CD14-positive monocyte (primary cell): ENCODE measurements at regions not wholly inside any gene's neighbourhood (a gene's known extent, or its start where the extent isn't known, plus 50 kb on each side); places are given as distances from the start of the nearest gene placed in this dataset.

Experiments used
- DNase-seq, 3 donors: peaks; one replicate each; pipeline ENCODE4 v3.0.0-alpha.2; 2011 to 2022
- H2AFZ ChIP-seq: 2 replicates; pipeline ENCODE4 v1.6.0; 2012; ENCODE audit warnings: mild to moderate bottlenecking, low read depth, low read length, inconsistent platforms; ENCODE audit not compliant: insufficient read depth, poor library complexity, severe bottlenecking
- H3K27ac ChIP-seq, 2 donors: 1 replicate in 1 of 2; 2 replicates in 1 of 2; pipeline ENCODE4 v1.5.1; 2012 to 2013; ENCODE audit warnings: low read length in 2 of 2, control low read depth in 1 of 2, inconsistent platforms in 1 of 2, low read depth in 1 of 2, mild to moderate bottlenecking in 1 of 2
- H3K27me3 ChIP-seq, 2 donors: one replicate each; pipeline versions ENCODE4 v1.6.0 to v1.6.1; 2011 to 2013; ENCODE audit warnings: low read length in 2 of 2; ENCODE audit not compliant: control insufficient read depth in 2 of 2, insufficient read depth in 2 of 2
- H3K36me3 ChIP-seq, 2 donors: replicated peaks in 1 of 2; 1 replicate in 1 of 2; 2 replicates in 1 of 2; pipeline versions ENCODE4 v1.5.1 to v1.6.1; 2012 to 2013; ENCODE audit warnings: low read length in 2 of 2, control low read depth in 1 of 2, inconsistent platforms in 1 of 2, mild to moderate bottlenecking in 1 of 2; ENCODE audit not compliant: insufficient read depth in 2 of 2, control insufficient read depth in 1 of 2
- H3K4me1 ChIP-seq, 2 donors: 1 replicate in 1 of 2; 2 replicates in 1 of 2; pipeline versions ENCODE4 v1.5.1 to v1.6.1; 2012 to 2013; ENCODE audit warnings: low read length in 2 of 2, control low read depth in 1 of 2, inconsistent platforms in 1 of 2, mild to moderate bottlenecking in 1 of 2, moderate library complexity in 1 of 2; ENCODE audit not compliant: insufficient read depth in 2 of 2, control insufficient read depth in 1 of 2
- H3K4me2 ChIP-seq: replicated peaks from 2 replicates; pipeline ENCODE3; 2012; ENCODE audit warnings: low read length, moderate library complexity, mild to moderate bottlenecking; ENCODE audit not compliant: poor library complexity, severe bottlenecking; ENCODE audit errors: extremely low read depth
- H3K4me3 ChIP-seq, 3 experiments: fragments of 200-600 bp in 1 of 3; sonication (generic) in 1 of 3; replicated peaks in 1 of 3; 1 replicate in 2 of 3; 2 replicates in 1 of 3; pipeline ENCODE4 v1.5.1; 2011 to 2013; ENCODE audit warnings: low read length in 3 of 3, mild to moderate bottlenecking in 3 of 3, control low read depth in 2 of 3, low read depth in 2 of 3, inconsistent platforms in 1 of 3, moderate library complexity in 1 of 3
- H3K79me2 ChIP-seq: 2 replicates; pipeline ENCODE4 v1.6.0; 2012; ENCODE audit warnings: mild to moderate bottlenecking, control low read depth, inconsistent platforms, low read length, moderate library complexity; ENCODE audit not compliant: insufficient read depth
- H3K9ac ChIP-seq: 2 replicates; pipeline ENCODE4 v1.6.0; 2017; ENCODE audit warnings: low read length, mild to moderate bottlenecking; ENCODE audit not compliant: insufficient read depth, poor library complexity, severe bottlenecking
- H3K9me3 ChIP-seq, 2 donors: replicated peaks in 1 of 2; 1 replicate in 1 of 2; 2 replicates in 1 of 2; pipeline versions ENCODE4 v1.5.1 to v1.6.1; 2012 to 2013; ENCODE audit warnings: low read length in 2 of 2, control low read depth in 1 of 2; ENCODE audit not compliant: control insufficient read depth in 1 of 2, insufficient read depth in 1 of 2
- H4K20me1 ChIP-seq: 2 replicates; pipeline ENCODE4 v1.6.0; 2012; ENCODE audit warnings: mild to moderate bottlenecking, low read length, control low read depth, moderate library complexity; ENCODE audit not compliant: insufficient read depth
- H3K27ac Mint-ChIP-seq, 7 donors: one replicate each; pipeline ENCODE4 v1.8.0; 2020; ENCODE audit warnings: mild to moderate bottlenecking in 7 of 7, mixed read lengths in 7 of 7, moderate library complexity in 6 of 7, inconsistent platforms in 2 of 7
- H3K27me3 Mint-ChIP-seq, 3 donors: one replicate each; pipeline ENCODE4 v1.8.0; 2021 to 2022; ENCODE audit warnings: low read depth in 3 of 3, mild to moderate bottlenecking in 3 of 3, mixed read lengths in 3 of 3, moderate library complexity in 3 of 3, inconsistent platforms in 1 of 3
- H3K36me3 Mint-ChIP-seq, 2 donors: one replicate each; pipeline ENCODE4 v1.8.0; 2020; ENCODE audit warnings: mixed read lengths in 2 of 2, inconsistent platforms in 1 of 2, mild to moderate bottlenecking in 1 of 2
- H3K4me1 Mint-ChIP-seq: one replicate; pipeline ENCODE4 v1.8.0; 2020; ENCODE audit warnings: mild to moderate bottlenecking, mixed read lengths
- H3K4me3 Mint-ChIP-seq, 2 donors: one replicate each; pipeline ENCODE4 v1.8.0; 2020; ENCODE audit warnings: mild to moderate bottlenecking in 2 of 2, mixed read lengths in 2 of 2, moderate library complexity in 1 of 2
- H3K9me3 Mint-ChIP-seq, 7 donors: one replicate each; pipeline ENCODE4 v1.8.0; 2020 to 2022; ENCODE audit warnings: mixed read lengths in 7 of 7, mild to moderate bottlenecking in 6 of 7, moderate library complexity in 6 of 7, inconsistent platforms in 2 of 7
- CTCF ChIP-seq: fragments of 200-600 bp; IDR thresholded peaks from one replicate; pipeline ENCODE4 v1.8.0; 2022; ENCODE audit warnings: antibody characterized with exemption, mild to moderate bottlenecking
- WGBS: methylation state at CpG from one replicate; pipeline ENCODE4 v1.1.5; 2013; ENCODE audit warnings: missing lambda C conversion rate; ENCODE audit not compliant: insufficient coverage; 5-methylcytosine and 5-hydroxymethylcytosine counted together
- intact Hi-C, 2 donors: fragments of 100-400 bp; cut with micrococcal nuclease; formaldehyde crosslinking; loops; one replicate each; pipeline versions ENCODE4 v1.15.0 to v1.15.1; 2023

- Mint-ChIP-seq H3K4me1 (peaks cover 4% of the 10 kb centered on the region), H3K9me3 (peaks cover 17 to 29% (median 23%) of the 10 kb centered on the region in 7 donors)
Measured at GRCh38 chr3:13934315-13934714, 54.4 kb upstream of the WNT7A start.

GRCh38 chr3:13932578-13933295, 52.9 kb upstream of the WNT7A start:
- H3K4me2 ChIP-seq = peak overlapping the region; percentile 35
- peaks cover 18 to 31% (median 24%) of the 10 kb centered on the region in 7 donors for H3K9me3 Mint-ChIP-seq
- TF ChIP-seq CTCF = no peak
- peaks cover 0 to 11% of the 10 kb centered on the region in 2 donors for H3K27me3 ChIP-seq
- no peaks in the 10 kb centered on the region for H4K20me1 ChIP-seq
- H3K4me3 Mint-ChIP-seq = peak overlapping the region; percentile 56 to 89
- peak overlapping the region; percentile 31 for H2AFZ ChIP-seq
- DNase-seq = no peak
- H3K9ac ChIP-seq = no peak overlapping the region
- 17% methylated on average over 67 of the region's 70 CpGs for WGBS
- H3K36me3 Mint-ChIP-seq = peaks cover 0 to 4% of the 10 kb centered on the region in 2 donors
- peak overlapping the region in 1 of 3 experiments; percentile 61 for H3K4me3 ChIP-seq
- H3K27ac Mint-ChIP-seq = no peak overlapping the region
- no peaks in the 10 kb centered on the region for H3K4me1 ChIP-seq
- H3K36me3 ChIP-seq = no peaks in the 10 kb centered on the region
- H3K79me2 ChIP-seq = no peaks in the 10 kb centered on the region
- intact Hi-C loops = no loop called here
- peaks cover 4% of the 10 kb centered on the region for H3K4me1 Mint-ChIP-seq
- H3K27ac ChIP-seq = no peak overlapping the region
- peaks cover 17 to 38% (median 20%) of the 10 kb centered on the region in 3 donors for H3K27me3 Mint-ChIP-seq
- peaks cover 4 to 17% of the 10 kb centered on the region in 2 donors for H3K9me3 ChIP-seq

More at GRCh38 chr3:13934315-13934714, 54.4 kb upstream of the WNT7A start:
- DNase-seq = no peak
- H3K4me3 Mint-ChIP-seq = no peak overlapping the region
- intact Hi-C loops = no loop called here
- H3K4me3 ChIP-seq = no peak overlapping the region
- 92% methylated on average over 16 of the region's 16 CpGs for WGBS
- H3K9me3 ChIP-seq = peaks cover 4 to 17% of the 10 kb centered on the region in 2 donors
- H3K36me3 ChIP-seq = no peaks in the 10 kb centered on the region
- no peak overlapping the region for H3K27ac ChIP-seq
- H3K9ac ChIP-seq = no peak overlapping the region
- H3K4me1 ChIP-seq = no peaks in the 10 kb centered on the region
- no peak overlapping the region for H3K27ac Mint-ChIP-seq
- no peak overlapping the region for H3K4me2 ChIP-seq
- H4K20me1 ChIP-seq = no peaks in the 10 kb centered on the region
- TF ChIP-seq CTCF = no peak
- H3K27me3 Mint-ChIP-seq = peaks cover 17 to 38% (median 20%) of the 10 kb centered on the region in 3 donors
- peaks cover 0 to 11% of the 10 kb centered on the region in 2 donors for H3K27me3 ChIP-seq
- peaks cover 0 to 4% of the 10 kb centered on the region in 2 donors for H3K36me3 Mint-ChIP-seq
- no peak overlapping the region for H2AFZ ChIP-seq
- no peaks in the 10 kb centered on the region for H3K79me2 ChIP-seq
